ENCODE measurements at regions not wholly inside any gene's neighbourhood (a gene's known extent, or its start where the extent isn't known, plus 50 kb on each side); places are given as distances from the start of the nearest gene placed in this dataset.

DNA sequence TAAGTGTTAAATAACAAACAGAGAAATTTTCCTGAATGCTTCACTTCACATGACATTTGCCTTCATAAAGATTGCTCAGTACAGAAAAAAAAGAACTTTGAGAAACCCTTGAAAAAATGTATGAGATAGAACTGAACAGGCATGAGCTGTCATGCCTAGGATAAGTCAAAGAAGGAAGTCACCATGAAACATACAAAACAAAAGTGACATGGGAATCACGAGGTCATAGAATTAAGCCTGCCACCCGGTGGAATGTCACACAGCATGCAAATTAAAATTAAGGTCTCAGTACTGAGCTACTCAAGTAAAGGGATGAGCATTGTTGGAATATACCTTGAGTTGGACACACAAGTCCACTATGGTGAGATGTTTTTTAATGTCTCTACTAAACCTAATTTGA is 652.5 kb upstream of the NECTIN3 start:
- no peaks in the 10 kb centered on the region for H4K20me1 ChIP-seq (ENCODE audit: control insufficient read depth, insufficient read depth)
- no peak overlapping the region for H3K9ac ChIP-seq (ENCODE audit: control insufficient read depth, insufficient read depth, low read length)
- in situ Hi-C loops (cut with MboI) = no loop called here
- H3K4me3 ChIP-seq = no peak overlapping the region
- CTCF ChIA-PET = no interaction called here
- POLR2A ChIA-PET = no interaction called here
- H2AFZ ChIP-seq (ENCODE audit: control insufficient read depth, low read depth, low read length) = no peak overlapping the region
- no peaks in the 10 kb centered on the region for H3K9me3 ChIP-seq (replicated peaks; ENCODE audit: control insufficient read depth, insufficient read depth, low read length)
- RAD21 ChIA-PET (ENCODE audit: unreplicated experiment) = interaction anchor here (0.6 kb wide), 1 partner anchor 103 kb away, joined by 3 read pairs; no protein-coding TSS in a partner anchor
- no peak for ATAC-seq
- SMC1A ChIA-PET (ENCODE audit: uncharacterized antibody, unreplicated experiment) = no interaction called here
- DNase-seq (ENCODE audit: low read depth, low spot score) = no peak
- BruUV-seq (replicated peaks) = no TSS peak
- H3K36me3 ChIP-seq (ENCODE audit: control insufficient read depth in 2 of 2, insufficient read depth in 2 of 2, low read length in 1 of 2) = no peaks in the 10 kb centered on the region
- FAIRE-seq = no peak
- TF ChIP-seq SRF (IDR thresholded peaks at IDR 0.05; ENCODE audit: low read depth in 2 of 2, low read length in 2 of 2) (no peak), CHD1 (IDR thresholded peaks at IDR 0.05; ENCODE audit: low read depth, low read length) (no peak), BCL11A (IDR thresholded peaks at IDR 0.05; ENCODE audit: low read depth, low read length) (no peak), NFIC (IDR thresholded peaks at IDR 0.05; ENCODE audit: low read depth, low read length) (no peak), EZH2 (IDR thresholded peaks at IDR 0.05; ENCODE audit: borderline replicate concordance, control insufficient read depth, low read depth, low read length) (no peak), POU2F2 (IDR thresholded peaks at IDR 0.05; ENCODE audit: borderline replicate concordance, low read depth, low read length) (no peak), SUZ12 (IDR thresholded peaks at IDR 0.05; ENCODE audit: unreplicated experiment) (no peak), BMI1 (IDR thresholded peaks at IDR 0.05; ENCODE audit: borderline replicate concordance) (no peak), HDAC6 (IDR thresholded peaks at IDR 0.05; ENCODE audit: unreplicated experiment) (no peak), SREBF1 (IDR thresholded peaks at IDR 0.05; ENCODE audit: low read length) (no peak), ZNF24 (IDR thresholded peaks at IDR 0.05) (no peak), YBX1 (IDR thresholded peaks at IDR 0.05) (no peak)
- TF ChIP-seq, protein P1, sequence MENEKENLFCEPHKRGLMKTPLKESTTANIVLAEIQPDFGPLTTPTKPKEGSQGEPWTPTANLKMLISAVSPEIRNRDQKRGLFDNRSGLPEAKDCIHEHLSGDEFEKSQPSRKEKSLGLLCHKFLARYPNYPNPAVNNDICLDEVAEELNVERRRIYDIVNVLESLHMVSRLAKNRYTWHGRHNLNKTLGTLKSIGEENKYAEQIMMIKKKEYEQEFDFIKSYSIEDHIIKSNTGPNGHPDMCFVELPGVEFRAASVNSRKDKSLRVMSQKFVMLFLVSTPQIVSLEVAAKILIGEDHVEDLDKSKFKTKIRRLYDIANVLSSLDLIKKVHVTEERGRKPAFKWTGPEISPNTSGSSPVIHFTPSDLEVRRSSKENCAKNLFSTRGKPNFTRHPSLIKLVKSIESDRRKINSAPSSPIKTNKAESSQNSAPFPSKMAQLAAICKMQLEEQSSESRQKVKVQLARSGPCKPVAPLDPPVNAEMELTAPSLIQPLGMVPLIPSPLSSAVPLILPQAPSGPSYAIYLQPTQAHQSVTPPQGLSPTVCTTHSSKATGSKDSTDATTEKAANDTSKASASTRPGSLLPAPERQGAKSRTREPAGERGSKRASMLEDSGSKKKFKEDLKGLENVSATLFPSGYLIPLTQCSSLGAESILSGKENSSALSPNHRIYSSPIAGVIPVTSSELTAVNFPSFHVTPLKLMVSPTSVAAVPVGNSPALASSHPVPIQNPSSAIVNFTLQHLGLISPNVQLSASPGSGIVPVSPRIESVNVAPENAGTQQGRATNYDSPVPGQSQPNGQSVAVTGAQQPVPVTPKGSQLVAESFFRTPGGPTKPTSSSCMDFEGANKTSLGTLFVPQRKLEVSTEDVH (IDR thresholded peaks at IDR 0.05; ENCODE audit: low read depth, partially characterized antibody) = no peak
- TF ChIP-seq, protein P2, sequence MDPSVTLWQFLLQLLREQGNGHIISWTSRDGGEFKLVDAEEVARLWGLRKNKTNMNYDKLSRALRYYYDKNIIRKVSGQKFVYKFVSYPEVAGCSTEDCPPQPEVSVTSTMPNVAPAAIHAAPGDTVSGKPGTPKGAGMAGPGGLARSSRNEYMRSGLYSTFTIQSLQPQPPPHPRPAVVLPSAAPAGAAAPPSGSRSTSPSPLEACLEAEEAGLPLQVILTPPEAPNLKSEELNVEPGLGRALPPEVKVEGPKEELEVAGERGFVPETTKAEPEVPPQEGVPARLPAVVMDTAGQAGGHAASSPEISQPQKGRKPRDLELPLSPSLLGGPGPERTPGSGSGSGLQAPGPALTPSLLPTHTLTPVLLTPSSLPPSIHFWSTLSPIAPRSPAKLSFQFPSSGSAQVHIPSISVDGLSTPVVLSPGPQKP (IDR thresholded peaks at IDR 0.05; ENCODE audit: low read depth, low read length) = no peak
- TF ChIP-seq, protein P3, sequence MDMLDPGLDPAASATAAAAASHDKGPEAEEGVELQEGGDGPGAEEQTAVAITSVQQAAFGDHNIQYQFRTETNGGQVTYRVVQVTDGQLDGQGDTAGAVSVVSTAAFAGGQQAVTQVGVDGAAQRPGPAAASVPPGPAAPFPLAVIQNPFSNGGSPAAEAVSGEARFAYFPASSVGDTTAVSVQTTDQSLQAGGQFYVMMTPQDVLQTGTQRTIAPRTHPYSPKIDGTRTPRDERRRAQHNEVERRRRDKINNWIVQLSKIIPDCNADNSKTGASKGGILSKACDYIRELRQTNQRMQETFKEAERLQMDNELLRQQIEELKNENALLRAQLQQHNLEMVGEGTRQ (IDR thresholded peaks at IDR 0.05; ENCODE audit: borderline replicate concordance, low read depth, low read length) = no peak
- no peak overlapping the region for H3K4me2 ChIP-seq (ENCODE audit: control insufficient read depth, insufficient read depth)
- no peak overlapping the region for H3K27ac ChIP-seq (ENCODE audit: control insufficient read depth, insufficient read depth)
- no peaks in the 10 kb centered on the region for H3K27me3 ChIP-seq (replicated peaks in 1 of 2; ENCODE audit: control insufficient read depth in 2 of 2, insufficient read depth in 2 of 2, low read length in 1 of 2)
- H3K4me1 ChIP-seq (ENCODE audit: control insufficient read depth, insufficient read depth, low read length) = no peaks in the 10 kb centered on the region
- no peaks in the 10 kb centered on the region for H3K79me2 ChIP-seq (ENCODE audit: control insufficient read depth, insufficient read depth, low read length)
- 3% methylated on average over 2 of the region's 2 CpGs for WGBS (ENCODE audit: insufficient coverage, insufficient replicate concordance, low lambda C conversion rate, missing lambda C conversion rate)
- intact Hi-C loops (cut with micrococcal nuclease; ENCODE audit: unreplicated experiment) = no loop called here

Measured in GM12878 (cell line).